Karpas-422 (cell line): ENCODE measurements at regions not wholly inside any gene's neighbourhood (a gene's known extent, or its start where the extent isn't known, plus 50 kb on each side); places are given as distances from the start of the nearest gene placed in this dataset.
"Not testable (repeated sequence)": the region's sequence is repeated elsewhere in the genome, so short reads cannot be mapped to it uniquely, and the experiment has no call there.

Experiments used
- DNase-seq: peaks from one replicate; pipeline ENCODE4 v3.0.0-alpha.2; 2015
- H2AFZ ChIP-seq: fragments of 200-600 bp; sonication (generic); 2 replicates; pipeline ENCODE4 v1.6.1; 2014; ENCODE audit warnings: antibody characterized with exemption, low read length, mixed read lengths
- H3K27ac ChIP-seq: fragments of 200-600 bp; sonication (generic); 2 replicates; pipeline ENCODE4 v1.5.1; 2014; ENCODE audit warnings: mild to moderate bottlenecking, low read length, moderate library complexity
- H3K27me3 ChIP-seq: fragments of 200-600 bp; sonication (generic); 2 replicates; pipeline ENCODE4 v1.6.1; 2014; ENCODE audit warnings: low read length, mixed read lengths
- H3K36me3 ChIP-seq: fragments of 200-600 bp; sonication (generic); 2 replicates; pipeline ENCODE4 v1.6.1; 2014; ENCODE audit warnings: low read length, mixed read lengths; ENCODE audit not compliant: insufficient read depth
- H3K4me1 ChIP-seq: fragments of 200-600 bp; sonication (generic); 2 replicates; pipeline ENCODE4 v1.6.1; 2014; ENCODE audit warnings: mild to moderate bottlenecking, low read length, mixed read lengths
- H3K4me2 ChIP-seq: fragments of 200-600 bp; sonication (generic); 2 replicates; pipeline ENCODE4 v1.6.1; 2014; ENCODE audit warnings: low read length, low read depth, mild to moderate bottlenecking; ENCODE audit not compliant: poor library complexity, severe bottlenecking
- H3K4me3 ChIP-seq: fragments of 200-600 bp; sonication (generic); 2 replicates; pipeline ENCODE4 v1.5.1; 2014; ENCODE audit warnings: mild to moderate bottlenecking, antibody characterized with exemption, low read length, mixed read lengths
- H3K79me2 ChIP-seq: fragments of 200-600 bp; sonication (generic); 2 replicates; pipeline ENCODE4 v1.6.1; 2014; ENCODE audit warnings: mild to moderate bottlenecking, low read length, mixed read lengths
- H3K9ac ChIP-seq: fragments of 200-600 bp; sonication (generic); 2 replicates; pipeline ENCODE4 v1.6.0; 2014; ENCODE audit warnings: low read length
- H3K9me2 ChIP-seq: fragments of 200-600 bp; sonication (generic), shearing (Covaris generic); replicated peaks from 2 replicates; pipeline ENCODE4 v1.6.0; 2014; ENCODE audit warnings: mild to moderate bottlenecking, low read length, moderate library complexity; ENCODE audit not compliant: insufficient read depth
- H3K9me3 ChIP-seq: fragments of 300-700, 200-600 bp; sonication (generic); 2 replicates; pipeline ENCODE4 v1.6.1; 2014; ENCODE audit warnings: low read length, mixed read lengths
- H4K20me1 ChIP-seq: fragments of 200-600 bp; sonication (generic); 2 replicates; pipeline ENCODE4 v1.6.1; 2014; ENCODE audit warnings: mild to moderate bottlenecking, antibody characterized with exemption, low read length, low read depth; ENCODE audit not compliant: insufficient read depth

DNA sequence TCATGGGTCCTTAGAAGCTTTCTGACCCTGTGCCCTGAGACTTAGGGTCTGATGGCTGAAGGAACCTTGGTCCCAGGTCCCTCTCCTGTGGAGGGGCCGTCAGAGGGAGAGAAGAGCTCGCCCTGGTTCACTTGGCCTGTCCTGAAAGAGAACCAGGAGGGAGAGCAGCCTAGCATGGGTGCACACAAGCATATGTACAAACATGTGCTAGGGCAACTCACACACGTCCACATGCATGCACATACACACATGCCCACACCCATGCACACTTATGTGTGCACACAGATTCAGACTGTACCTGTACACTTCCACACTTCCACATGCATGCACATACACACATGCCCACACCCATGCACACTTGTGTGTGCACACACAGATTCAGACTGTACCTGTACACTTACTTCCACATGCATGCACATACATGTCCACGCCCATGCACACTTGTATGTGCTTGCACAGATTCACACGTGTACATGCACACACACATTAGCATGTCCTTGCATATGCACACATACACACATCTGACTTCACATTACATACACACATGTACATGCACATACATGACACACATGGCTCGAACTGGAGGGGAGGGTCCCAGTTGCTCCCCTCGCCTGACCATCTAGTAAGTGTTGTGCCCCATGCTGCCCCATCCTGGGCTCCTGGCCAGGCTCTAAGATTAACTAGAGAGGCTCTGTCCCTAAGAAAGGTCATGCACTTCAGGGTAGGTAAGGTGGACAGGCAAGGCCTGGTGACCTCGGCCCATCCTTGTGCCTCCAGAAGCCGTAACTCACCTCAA, 122.0 kb downstream of the METRNL start:
- Histone ChIP-seq H2AFZ (no peak overlapping the region), H3K79me2 (no peaks in the 10 kb centered on the region), H3K4me2 (no peak overlapping the region), H3K9me2 (no peaks in the 10 kb centered on the region), H3K4me1 (peaks cover 25% of the 10 kb centered on the region), H3K27ac (no peak overlapping the region), H3K9ac (no peak overlapping the region), H4K20me1 (no peaks in the 10 kb centered on the region), H3K27me3 (no peaks in the 10 kb centered on the region), H3K9me3 (peaks cover 5% of the 10 kb centered on the region), H3K4me3 (no peak overlapping the region), H3K36me3 (no peaks in the 10 kb centered on the region)
- no peak for DNase-seq

DNA sequence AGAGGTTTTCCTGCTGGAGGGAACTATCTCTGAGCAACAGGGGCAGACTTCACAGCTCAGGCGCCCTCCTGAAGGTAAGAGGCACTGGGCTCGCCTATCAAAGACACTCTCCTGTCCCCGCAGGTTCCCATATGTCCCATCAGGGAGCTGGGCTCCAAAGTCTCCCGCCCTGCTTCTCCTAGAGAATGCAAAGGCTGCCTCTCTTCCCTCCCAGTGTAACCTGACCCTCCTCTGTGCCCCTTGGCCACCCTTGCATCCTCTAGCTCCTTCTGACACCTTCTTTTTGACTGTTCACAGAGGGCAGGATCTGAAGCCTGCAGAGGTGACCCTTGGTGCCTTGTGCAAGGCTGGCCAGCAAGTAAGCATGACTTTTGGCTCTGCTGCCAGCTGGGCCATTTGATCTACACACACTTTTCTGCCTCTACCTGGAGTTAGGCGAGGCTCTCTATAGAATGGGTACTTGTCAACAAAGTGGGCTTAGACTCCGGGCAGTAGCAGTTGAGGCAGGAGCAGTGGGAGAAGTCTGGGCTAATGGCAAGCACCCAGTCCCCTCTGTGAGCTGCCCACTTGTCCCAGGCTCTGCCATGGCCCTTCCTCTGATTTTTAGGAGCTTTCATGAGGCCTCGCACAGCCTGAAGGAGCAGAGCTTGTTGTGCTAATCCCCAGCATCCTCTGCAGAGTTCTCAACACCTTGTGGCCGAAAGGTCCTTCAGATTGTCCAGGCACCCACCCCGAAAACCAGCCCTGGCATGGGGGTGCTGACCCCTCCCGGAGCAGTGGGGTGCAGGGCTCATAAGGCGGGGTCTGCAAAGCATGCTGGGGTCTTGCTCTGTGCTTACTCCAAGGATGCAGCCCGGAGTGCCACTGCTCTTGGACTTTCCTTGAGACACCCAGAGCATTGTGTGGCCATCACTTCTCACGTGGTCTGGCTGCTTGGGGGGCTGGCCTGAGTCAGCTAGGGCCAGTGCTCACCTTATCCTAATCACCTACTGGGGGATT, 122.9 kb downstream of the METRNL start:
- Histone ChIP-seq H3K36me3 (no peaks in the 10 kb centered on the region), H3K9ac (no peak overlapping the region), H3K4me3 (no peak overlapping the region), H4K20me1 (no peaks in the 10 kb centered on the region), H3K9me3 (peaks cover 5% of the 10 kb centered on the region), H3K9me2 (no peaks in the 10 kb centered on the region), H3K4me1 (peaks cover 25% of the 10 kb centered on the region), H2AFZ (no peak overlapping the region), H3K79me2 (no peaks in the 10 kb centered on the region), H3K4me2 (no peak overlapping the region), H3K27ac (no peak overlapping the region), H3K27me3 (no peaks in the 10 kb centered on the region)
- DNase-seq, result no peak

DNA sequence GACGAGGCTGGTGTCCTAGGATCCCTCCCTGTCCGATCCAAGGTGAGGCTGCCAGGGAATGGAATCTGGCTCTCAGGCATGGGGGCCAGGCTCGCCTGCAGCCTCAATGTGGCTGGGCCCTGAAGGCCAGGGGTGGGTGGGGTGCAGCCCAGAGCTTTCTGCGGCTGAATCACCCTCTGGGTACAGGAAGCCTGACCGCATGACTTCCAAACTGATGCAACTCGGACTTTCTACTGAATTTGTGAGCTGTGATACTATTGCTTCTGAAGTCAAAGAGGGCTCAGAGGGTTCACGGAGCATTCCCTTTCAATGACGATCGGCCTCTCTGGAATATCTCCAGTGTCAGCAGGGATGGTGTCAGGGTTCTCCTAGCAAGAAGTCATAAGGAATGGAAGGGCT, 123.7 kb downstream of the METRNL start:
- no peak for DNase-seq
- no peaks in the 10 kb centered on the region for H3K36me3 ChIP-seq
- no peaks in the 10 kb centered on the region for H4K20me1 ChIP-seq
- no peak overlapping the region for H3K27ac ChIP-seq
- no peaks in the 10 kb centered on the region for H3K9me2 ChIP-seq
- no peak overlapping the region for H3K4me2 ChIP-seq
- no peak overlapping the region for H2AFZ ChIP-seq
- H3K4me3 ChIP-seq, result no peak overlapping the region
- peaks cover 25% of the 10 kb centered on the region for H3K4me1 ChIP-seq
- H3K9me3 ChIP-seq, result peaks cover 5% of the 10 kb centered on the region
- no peak overlapping the region for H3K9ac ChIP-seq
- H3K79me2 ChIP-seq, result no peaks in the 10 kb centered on the region
- no peaks in the 10 kb centered on the region for H3K27me3 ChIP-seq

DNA sequence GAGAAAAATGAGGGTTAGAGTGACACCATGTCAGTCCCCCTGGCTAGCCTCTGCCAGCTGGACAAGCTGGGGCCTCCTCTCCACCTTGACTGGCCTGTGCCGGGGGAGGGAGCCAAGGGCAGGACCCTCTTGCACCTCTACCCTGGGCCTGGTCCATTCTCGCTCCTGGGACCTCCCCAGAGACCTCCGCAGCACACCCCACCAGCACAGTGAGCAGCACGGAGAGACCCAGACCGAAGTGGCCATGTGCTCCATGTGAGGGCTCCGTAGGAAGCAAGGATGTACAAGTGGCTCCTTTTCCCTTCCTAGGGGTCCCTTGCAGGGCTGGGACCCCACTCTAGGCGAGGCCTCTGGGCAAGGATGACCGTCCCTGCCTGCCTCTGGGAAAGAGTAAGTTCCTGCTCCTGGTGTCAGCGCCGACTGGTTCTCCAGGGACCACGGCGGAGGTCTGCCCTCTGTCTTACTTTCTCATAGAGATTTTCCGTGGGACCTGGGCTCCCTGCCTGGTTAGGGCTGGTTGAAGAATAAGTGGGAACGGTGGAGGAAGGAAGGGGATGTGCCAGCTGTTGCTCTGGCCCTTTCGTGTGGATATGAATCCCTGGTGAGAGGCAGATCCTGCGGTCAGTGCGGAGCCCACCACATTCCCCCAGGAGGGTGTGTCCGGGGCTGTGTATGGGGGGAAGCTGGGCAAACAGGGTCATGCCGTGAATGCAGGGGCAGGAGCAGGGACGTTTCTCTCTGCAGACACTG, 124.2 kb downstream of the METRNL start:
- H3K36me3 ChIP-seq, result no peaks in the 10 kb centered on the region
- peaks cover 23% of the 10 kb centered on the region for H3K4me1 ChIP-seq
- H2AFZ ChIP-seq, result no peak overlapping the region
- H3K79me2 ChIP-seq, result no peaks in the 10 kb centered on the region
- H3K9ac ChIP-seq, result no peak overlapping the region
- H3K9me3 ChIP-seq, result peaks cover 5% of the 10 kb centered on the region
- no peaks in the 10 kb centered on the region for H3K9me2 ChIP-seq
- H3K4me2 ChIP-seq, result no peak overlapping the region
- no peak for DNase-seq
- no peak overlapping the region for H3K27ac ChIP-seq
- H3K4me3 ChIP-seq, result no peak overlapping the region
- no peaks in the 10 kb centered on the region for H3K27me3 ChIP-seq
- H4K20me1 ChIP-seq, result no peaks in the 10 kb centered on the region

DNA sequence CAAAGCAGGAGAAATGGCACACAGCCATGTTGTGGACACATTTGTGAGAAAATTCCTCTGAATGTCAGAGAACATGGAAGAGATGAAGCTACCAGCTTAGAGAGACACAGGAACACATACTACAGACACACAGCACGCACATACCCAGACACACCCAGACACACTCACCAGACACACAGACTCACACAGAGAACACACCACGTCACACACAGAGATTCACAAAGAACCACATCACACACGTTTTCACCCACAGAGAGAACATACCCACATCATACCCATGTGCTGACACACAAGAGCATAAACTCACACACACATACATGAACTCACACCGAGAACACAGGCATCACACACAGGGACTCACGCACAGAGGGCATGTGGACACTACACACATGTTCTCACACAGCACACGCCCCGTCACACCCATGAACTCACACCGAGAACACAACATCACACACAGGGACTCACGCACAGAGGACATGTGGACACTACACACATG, 124.9 kb downstream of the METRNL start:
- H3K36me3 ChIP-seq, result no peaks in the 10 kb centered on the region
- H3K27ac ChIP-seq, result no peak overlapping the region
- no peaks in the 10 kb centered on the region for H3K27me3 ChIP-seq
- peaks cover 16% of the 10 kb centered on the region for H3K4me1 ChIP-seq
- DNase-seq, result no peak
- H3K4me2 ChIP-seq, result no peak overlapping the region
- no peak overlapping the region for H3K9ac ChIP-seq
- no peaks in the 10 kb centered on the region for H3K9me2 ChIP-seq
- H3K9me3 ChIP-seq, result peaks cover 5% of the 10 kb centered on the region
- no peaks in the 10 kb centered on the region for H4K20me1 ChIP-seq
- no peak overlapping the region for H2AFZ ChIP-seq
- H3K4me3 ChIP-seq, result no peak overlapping the region
- no peaks in the 10 kb centered on the region for H3K79me2 ChIP-seq

DNA sequence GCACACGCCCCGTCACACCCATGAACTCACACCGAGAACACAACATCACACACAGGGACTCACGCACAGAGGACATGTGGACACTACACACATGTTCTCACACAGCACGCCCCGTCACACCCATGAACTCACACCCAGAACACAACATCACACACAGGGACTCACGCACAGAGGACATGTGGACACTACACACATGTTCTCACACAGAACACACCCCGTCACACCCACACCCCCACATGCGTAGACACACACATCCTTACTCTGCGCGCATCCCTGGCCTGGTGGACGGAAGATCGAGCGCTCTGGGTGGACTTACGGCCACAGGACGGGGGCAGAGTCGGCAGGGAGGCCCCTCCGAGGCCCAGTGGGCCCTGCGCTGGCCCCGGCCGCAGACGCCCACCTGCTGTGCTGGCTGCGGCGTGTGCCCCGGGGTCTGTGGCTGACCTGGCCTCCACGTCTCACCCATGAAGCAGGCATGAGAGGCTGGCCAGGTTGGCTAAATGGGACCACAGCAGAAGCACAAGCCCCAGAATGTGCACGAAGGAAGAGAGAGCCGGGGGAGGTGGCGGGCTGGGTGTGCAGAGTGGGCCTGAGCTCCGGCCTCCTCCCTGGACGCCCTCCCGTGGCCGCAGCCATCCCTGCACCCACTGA, 125.5 kb downstream of the METRNL start:
- H3K4me3 ChIP-seq, H3K27me3 ChIP-seq, H4K20me1 ChIP-seq, H3K36me3 ChIP-seq, H3K4me2 ChIP-seq, DNase-seq, H3K9me3 ChIP-seq, H3K9me2 ChIP-seq, H3K27ac ChIP-seq, H3K9ac ChIP-seq, H2AFZ ChIP-seq, H3K79me2 ChIP-seq: not testable (repeated sequence)
- peaks cover 11% of the 10 kb centered on the region for H3K4me1 ChIP-seq

DNA sequence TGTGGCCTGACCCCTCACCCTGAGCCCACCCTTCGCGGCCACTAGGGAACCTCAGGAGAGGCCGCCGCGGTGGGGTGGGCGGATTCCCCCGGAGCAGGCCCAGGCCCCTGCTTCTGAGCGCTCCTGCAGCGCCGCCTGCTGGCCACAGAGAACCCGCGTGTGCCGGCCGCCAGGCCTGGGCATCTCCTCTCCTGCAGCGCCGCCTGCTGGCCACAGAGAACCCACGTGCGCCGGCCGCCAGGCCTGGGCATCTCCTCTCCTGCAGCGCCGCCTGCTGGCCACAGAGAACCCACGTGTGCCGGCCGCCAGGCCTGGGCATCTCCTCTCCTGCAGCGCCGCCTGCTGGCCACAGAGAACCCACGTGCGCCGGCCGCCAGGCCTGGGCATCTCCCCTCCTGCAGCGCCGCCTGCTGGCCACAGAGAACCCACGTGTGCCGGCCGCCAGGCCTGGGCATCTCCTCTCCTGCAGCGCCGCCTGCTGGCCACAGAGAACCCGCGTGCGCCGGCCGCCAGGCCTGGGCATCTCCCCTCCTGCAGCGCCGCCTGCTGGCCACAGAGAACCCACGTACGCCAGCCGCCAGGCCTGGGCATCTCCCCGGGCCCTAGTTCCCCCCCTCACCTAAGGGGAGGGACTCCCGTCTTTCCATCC, 126.1 kb downstream of the METRNL start:
- DNase-seq, result peak; percentile 78
- not testable (repeated sequence) for H3K9me3 ChIP-seq, H3K4me1 ChIP-seq, H3K9ac ChIP-seq, H3K79me2 ChIP-seq, H3K27me3 ChIP-seq, H2AFZ ChIP-seq, H3K9me2 ChIP-seq, H3K4me2 ChIP-seq, H3K4me3 ChIP-seq, H4K20me1 ChIP-seq, H3K27ac ChIP-seq, H3K36me3 ChIP-seq
